ENCODE measurements at regions not wholly inside any gene's neighbourhood (a gene's known extent, or its start where the extent isn't known, plus 50 kb on each side); places are given as distances from the start of the nearest gene placed in this dataset.
A peak's percentile ranks its signal among the peaks of the same experiment; 100 is the strongest.

GRCh38 chr5:61910771-61911170 is 395.2 kb upstream of the KIF2A start:
- DNase-seq (ENCODE audit: low spot score): no peak

- DNase-seq (ENCODE audit: low spot score): no peak
Measured at GRCh38 chr5:61912559-61912958, 393.4 kb upstream of the KIF2A start.

- DNase-seq (ENCODE audit: low spot score): no peak
Measured at GRCh38 chr5:61915646-61916045, 390.4 kb upstream of the KIF2A start.

- no peak for DNase-seq (ENCODE audit: low spot score)
Measured at GRCh38 chr5:61916621-61917620, 389.1 kb upstream of the KIF2A start.

DNA sequence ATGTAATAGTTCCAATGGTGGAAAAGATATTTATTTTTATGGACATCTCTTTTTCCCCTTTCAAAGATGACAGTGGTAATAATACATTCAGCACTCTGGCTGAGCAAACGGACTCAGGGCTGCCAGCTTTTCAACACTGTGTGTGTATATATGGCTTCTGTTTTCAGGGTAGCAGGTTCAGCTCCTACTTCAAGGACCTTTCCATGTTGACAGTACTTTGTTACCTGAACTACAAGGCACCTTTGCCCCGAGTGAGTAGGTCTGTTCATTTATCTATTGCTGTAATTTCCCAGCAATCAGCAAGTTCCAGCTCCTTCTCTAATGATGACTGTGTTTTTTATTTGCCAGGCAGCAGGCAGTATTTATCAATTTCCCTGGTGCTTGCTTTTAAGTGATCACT is 387.4 kb upstream of the KIF2A start:
- no peak for DNase-seq (ENCODE audit: low spot score)

- DNase-seq (ENCODE audit: low spot score): no peak
Measured at GRCh38 chr5:61919920-61920319, 386.1 kb upstream of the KIF2A start.

GRCh38 chr5:61924251-61924650 is 381.8 kb upstream of the KIF2A start:
- DNase-seq (ENCODE audit: low spot score): peak; percentile 12

DNA sequence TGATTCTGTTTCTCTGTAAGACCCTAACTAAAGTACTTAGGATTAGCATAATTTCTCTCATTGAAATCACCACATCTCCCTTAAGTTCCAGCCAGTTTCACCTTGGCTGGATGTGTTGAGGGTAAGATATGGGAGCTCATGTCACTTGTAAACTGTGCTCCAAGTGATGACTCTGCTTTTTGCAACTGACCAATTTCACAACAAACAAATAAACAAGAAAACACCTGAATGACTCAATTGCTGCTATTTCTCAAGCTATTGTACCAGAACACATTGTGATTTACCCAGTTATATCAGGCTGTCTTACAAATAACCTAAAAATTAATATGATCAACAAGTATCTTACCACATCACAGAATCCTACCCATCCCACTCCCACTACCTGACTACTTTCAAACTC is 379.1 kb upstream of the KIF2A start:
- no peak for DNase-seq (ENCODE audit: low spot score)

- DNase-seq (ENCODE audit: low spot score): no peak
Measured at GRCh38 chr5:61931236-61931635, 374.8 kb upstream of the KIF2A start.

DNA sequence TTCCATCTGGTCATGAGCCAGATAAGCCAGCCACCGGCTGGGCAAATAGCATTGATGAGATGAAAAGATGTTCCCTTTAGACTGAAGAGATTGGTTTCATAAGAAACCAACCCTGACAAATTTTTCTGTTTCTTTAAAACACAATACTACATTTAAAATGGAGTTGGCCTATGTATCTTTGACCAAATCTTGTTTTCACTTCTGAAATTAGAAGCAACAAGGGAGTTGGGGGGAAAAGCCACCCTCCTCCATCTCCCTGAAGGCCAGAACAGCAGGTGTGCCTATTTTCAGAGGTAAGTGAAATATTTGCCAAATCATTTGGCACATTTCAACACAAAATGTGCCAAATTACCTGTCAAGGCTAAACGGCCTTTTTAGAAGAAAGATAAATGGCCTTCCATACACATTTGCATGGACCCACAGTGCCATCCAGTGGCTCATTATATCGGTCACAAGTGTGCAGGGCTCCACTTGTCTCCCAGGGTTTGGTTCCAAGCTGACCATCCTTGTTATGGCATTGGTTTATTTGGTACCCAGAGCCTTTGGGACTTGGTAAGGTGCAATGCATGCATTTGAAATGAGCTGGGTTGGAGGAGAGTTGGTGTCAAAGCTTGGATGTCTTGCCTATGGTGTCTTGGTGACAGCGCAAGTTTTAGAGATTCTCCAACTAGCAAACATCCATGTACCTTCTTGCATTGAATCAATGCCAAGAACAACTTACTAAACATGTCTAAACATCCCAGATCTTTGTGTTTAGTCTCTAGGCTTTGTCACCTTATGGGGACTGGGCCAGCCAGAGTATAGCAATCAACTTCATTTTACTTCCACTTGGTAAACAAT is 372.0 kb upstream of the KIF2A start:
- peak; percentile 45 for DNase-seq (ENCODE audit: low spot score)

DNA sequence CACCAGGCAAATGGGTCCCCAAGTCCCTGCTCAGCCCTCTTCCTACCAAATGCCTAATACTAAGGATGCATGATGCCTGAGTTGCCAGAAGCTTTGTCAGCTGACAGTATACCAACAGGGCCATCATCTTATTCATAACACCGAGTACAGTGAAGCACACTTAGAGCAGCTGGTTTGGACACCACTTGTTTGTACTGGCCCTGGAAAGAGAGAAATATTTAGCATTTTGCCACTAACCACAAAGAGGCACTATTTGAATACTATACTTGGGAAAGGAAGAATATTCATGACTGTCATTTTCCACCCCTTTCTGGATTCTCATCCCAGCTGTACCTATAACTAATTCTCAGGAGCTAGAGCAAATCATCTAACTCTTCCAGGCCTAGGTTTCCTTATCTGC is 364.4 kb upstream of the KIF2A start:
- no peak for DNase-seq (ENCODE audit: low spot score)

DNA sequence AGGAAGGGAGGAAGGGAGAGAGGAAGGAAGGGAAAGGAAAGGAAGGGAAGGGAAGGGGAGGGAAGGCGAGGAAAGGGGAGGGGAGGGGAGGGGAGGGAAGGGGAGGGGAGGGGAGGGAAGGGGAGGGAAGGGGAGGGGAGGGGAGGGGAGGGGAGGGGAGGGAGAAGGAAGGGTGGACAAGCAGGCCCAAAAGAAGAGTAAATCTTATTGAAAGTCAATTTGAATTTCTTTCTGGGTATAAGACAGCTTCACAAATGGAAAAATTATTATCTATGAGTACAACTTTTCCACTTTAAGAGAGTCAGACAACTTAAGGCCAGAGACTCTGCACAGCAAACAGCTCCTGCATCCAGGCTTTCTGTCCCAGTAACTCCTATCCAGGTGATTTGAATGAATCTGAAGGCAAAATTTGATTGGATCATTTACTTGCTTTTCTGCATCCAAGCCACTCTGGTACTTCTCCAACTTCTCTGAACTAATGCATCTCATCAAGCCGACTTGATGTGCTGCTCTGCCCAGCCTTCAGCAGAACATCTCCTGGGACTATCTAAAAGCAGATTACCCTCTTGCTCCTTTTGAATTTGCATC is 363.4 kb upstream of the KIF2A start:
- no peak for DNase-seq (ENCODE audit: low spot score)

- DNase-seq (ENCODE audit: low spot score): no peak
Measured at GRCh38 chr5:61943713-61944112, 362.3 kb upstream of the KIF2A start.

GRCh38 chr5:61948151-61948550 is 357.9 kb upstream of the KIF2A start:
- no peak for DNase-seq (ENCODE audit: low spot score)

- no peak for DNase-seq (ENCODE audit: low spot score)
Measured at GRCh38 chr5:61949054-61949678, 356.8 kb upstream of the KIF2A start.

DNA sequence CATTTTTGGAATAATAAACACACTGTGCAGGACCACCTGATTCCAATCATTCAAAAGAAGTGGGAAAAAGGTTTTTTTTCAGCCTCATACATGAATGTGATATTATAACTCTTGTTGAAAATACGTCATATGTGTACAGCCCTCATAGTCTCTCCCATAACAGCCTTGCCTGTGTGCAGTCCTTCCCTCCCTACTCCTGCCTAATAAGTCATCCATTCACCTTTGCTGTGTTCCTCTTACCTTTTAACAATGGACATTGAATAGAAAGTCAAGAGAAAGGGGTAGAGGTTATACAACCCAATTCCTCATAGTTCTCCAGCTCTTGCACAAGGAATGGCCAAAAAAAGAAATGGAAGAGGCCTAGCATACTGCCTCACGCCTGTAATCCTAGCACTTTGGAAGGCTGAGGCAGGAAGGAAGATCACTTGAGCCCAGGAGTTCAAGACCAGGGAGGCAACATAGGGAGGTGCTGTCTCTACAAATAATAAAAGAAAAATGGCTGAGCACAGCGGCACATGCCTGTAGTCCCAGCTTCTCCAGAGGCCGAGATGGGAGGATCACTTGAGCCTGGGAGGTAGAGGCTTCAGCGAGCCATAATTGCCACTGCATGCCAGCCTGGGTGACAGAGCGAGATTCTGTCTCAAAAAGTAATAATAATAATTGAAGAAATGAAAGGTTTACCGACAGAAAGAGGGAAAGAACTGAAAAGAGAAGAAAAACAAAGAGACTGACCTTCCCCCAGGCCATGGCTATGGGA is 356.1 kb upstream of the KIF2A start:
- no peak for DNase-seq (ENCODE audit: low spot score)

- DNase-seq (ENCODE audit: low spot score): no peak
Measured at GRCh38 chr5:61951295-61951694, 354.7 kb upstream of the KIF2A start.

DNA sequence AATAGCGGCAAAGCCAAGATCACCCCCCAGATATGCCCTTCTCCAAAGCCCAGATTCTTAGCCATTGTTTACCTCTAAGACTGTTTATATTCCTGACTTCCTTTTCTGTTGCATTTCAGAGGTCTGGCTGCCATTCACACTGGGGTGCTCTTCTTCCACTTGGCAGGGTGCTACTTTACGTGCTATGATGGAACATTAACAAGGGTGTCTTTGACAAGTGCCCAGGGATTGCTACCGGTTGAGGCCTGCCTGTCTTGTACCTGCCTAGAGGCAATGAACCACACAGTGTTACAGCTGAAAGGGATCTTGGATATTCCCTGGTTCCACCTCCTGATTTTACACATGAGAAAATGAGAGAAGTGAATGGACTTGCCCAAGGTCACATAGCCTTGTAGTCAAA is 352.1 kb upstream of the KIF2A start:
- no peak for DNase-seq (ENCODE audit: low spot score)

DNA sequence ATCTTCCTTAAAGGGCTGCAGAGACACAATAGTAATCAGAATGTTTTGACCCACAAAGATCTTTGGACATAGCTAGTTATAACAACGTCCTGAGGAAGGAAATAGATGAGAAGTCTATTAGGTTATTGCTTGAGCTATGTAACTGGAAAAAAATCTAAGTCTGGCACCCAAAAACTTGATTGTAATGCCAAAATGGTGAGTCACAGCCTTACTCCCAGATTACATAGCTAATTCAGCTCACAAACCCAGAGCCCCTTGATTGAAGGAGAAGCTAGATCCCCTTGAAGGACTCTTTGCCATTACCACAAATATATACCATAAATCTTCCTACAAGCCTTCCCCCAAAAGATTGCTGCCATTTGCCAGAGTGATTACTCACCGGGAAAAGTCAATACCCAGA is 341.8 kb upstream of the KIF2A start:
- DNase-seq (ENCODE audit: low spot score): no peak

GRCh38 chr5:61965069-61965468 is 340.9 kb upstream of the KIF2A start:
- no peak for DNase-seq (ENCODE audit: low spot score)

DNA sequence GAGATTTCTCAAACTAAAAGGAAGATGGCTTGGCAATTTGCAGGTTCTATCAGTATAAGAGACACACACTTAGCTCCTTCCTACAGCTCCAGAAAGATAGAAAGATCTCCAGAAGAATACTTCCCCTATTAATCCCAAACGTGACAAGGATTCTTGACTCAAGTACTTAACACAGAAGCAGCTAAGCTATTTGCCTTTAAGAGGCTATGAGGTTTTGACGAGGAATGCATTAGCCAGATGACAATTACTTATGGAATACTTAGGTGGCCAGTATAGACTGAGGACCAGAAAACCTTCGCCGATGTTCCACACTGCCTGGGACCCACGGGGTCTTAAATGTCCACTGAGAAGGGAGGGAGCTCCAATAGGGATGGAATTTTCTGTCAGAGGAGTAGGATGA is 340.5 kb upstream of the KIF2A start:
- no peak for DNase-seq (ENCODE audit: low spot score)
